IMR-90 (cell line): ENCODE measurements at regions not wholly inside any gene's neighbourhood (a gene's known extent, or its start where the extent isn't known, plus 50 kb on each side); places are given as distances from the start of the nearest gene placed in this dataset.
"Not testable (repeated sequence)": the region's sequence is repeated elsewhere in the genome, so short reads cannot be mapped to it uniquely, and the experiment has no call there.

Experiments used
- ATAC-seq: fragments of 200-7000 bp; cut with Tn5 transposase; 2 replicates; pipeline ENCODE4 v1.9.1; 2020; ENCODE audit warnings: low read depth, mild to moderate bottlenecking, moderate library complexity
- BruUV-seq: library from RNA; stranded (reverse); fragments of 400-500 nt; replicated peaks from 2 replicates; lab custom pipeline; 2021; lab: Mats Ljungman, UMichigan
- CTCF ChIA-PET: fragments of 300-600 bp; formaldehyde crosslinking; extraction: SDS; loops from one replicate; lab custom pipeline; 2021; ENCODE audit warnings: antibody characterized with exemption; lab: Yijun Ruan, JAX
- POLR2A ChIA-PET: fragments of 300-600 bp; sonication (Branson Sonifier 250); formaldehyde crosslinking; loops from one replicate; lab custom pipeline; 2022; ENCODE audit warnings: antibody characterized with exemption; ENCODE audit not compliant: unreplicated experiment; lab: Charles Lee
- DNase-seq: peaks from one replicate; pipeline ENCODE4 v3.0.0; 2013
- H2AFZ ChIP-seq: replicated peaks from 2 replicates; pipeline ENCODE3; 2013; ENCODE audit warnings: low read length, mild to moderate bottlenecking; ENCODE audit not compliant: poor library complexity
- H2AK5ac ChIP-seq: 2 replicates; pipeline ENCODE4 v1.6.1; 2013; ENCODE audit warnings: low read depth, low read length, inconsistent platforms
- H2AK9ac ChIP-seq: replicated peaks from 2 replicates; pipeline ENCODE3; 2013; ENCODE audit warnings: mild to moderate bottlenecking, low read depth, low read length, moderate library complexity; ENCODE audit not compliant: poor library complexity
- H2BK120ac ChIP-seq: 2 replicates; pipeline ENCODE4 v1.6.1; 2013; ENCODE audit warnings: low read depth, low read length, inconsistent platforms
- H2BK15ac ChIP-seq: 3 replicates; pipeline ENCODE4 v1.6.1; 2013; ENCODE audit warnings: low read depth, low read length, inconsistent platforms
- H2BK20ac ChIP-seq: 2 replicates; pipeline ENCODE4 v1.6.1; 2013; ENCODE audit warnings: low read depth, mild to moderate bottlenecking, inconsistent platforms, low read length, moderate library complexity
- H2BK5ac ChIP-seq: 2 replicates; pipeline ENCODE4 v1.6.1; 2013; ENCODE audit warnings: mild to moderate bottlenecking, low read depth, low read length, inconsistent platforms; ENCODE audit not compliant: poor library complexity, severe bottlenecking
- H3K14ac ChIP-seq: replicated peaks from 2 replicates; pipeline ENCODE4 v1.6.1; 2013; ENCODE audit warnings: low read depth, low read length, inconsistent platforms
- H3K18ac ChIP-seq: 2 replicates; pipeline ENCODE4 v1.6.1; 2013; ENCODE audit warnings: low read depth, low read length, control low read depth
- H3K23ac ChIP-seq: 2 replicates; pipeline ENCODE4 v1.6.1; 2013; ENCODE audit warnings: low read depth, low read length, inconsistent platforms
- H3K27ac ChIP-seq: 2 replicates; pipeline ENCODE4 v1.5.1; 2013; ENCODE audit warnings: mild to moderate bottlenecking, control low read depth, low read length; ENCODE audit not compliant: insufficient read depth
- H3K27me3 ChIP-seq: 2 replicates; pipeline ENCODE4 v1.6.1; 2013; ENCODE audit warnings: low read length; ENCODE audit not compliant: control insufficient read depth, insufficient read depth
- H3K36me3 ChIP-seq: 2 replicates; pipeline ENCODE4 v1.6.1; 2013; ENCODE audit warnings: low read length, mixed read lengths; ENCODE audit not compliant: control insufficient read depth, insufficient read depth
- H3K4ac ChIP-seq: 2 replicates; pipeline ENCODE4 v1.6.1; 2013; ENCODE audit warnings: low read depth, low read length, inconsistent platforms
- H3K4me1 ChIP-seq: 2 replicates; pipeline ENCODE4 v1.6.1; 2013; ENCODE audit warnings: low read length, mixed read lengths; ENCODE audit not compliant: control insufficient read depth, insufficient read depth
- H3K4me2 ChIP-seq: 2 replicates; pipeline ENCODE4 v1.6.1; 2013; ENCODE audit warnings: low read depth, mild to moderate bottlenecking, control low read depth, low read length, moderate library complexity
- H3K4me3 ChIP-seq: 2 replicates; pipeline ENCODE4 v1.5.1; 2013; ENCODE audit warnings: low read depth, mild to moderate bottlenecking, control low read depth, low read length, moderate library complexity; ENCODE audit not compliant: insufficient read depth
- H3K56ac ChIP-seq: 2 replicates; pipeline ENCODE4 v1.6.1; 2013; ENCODE audit warnings: low read length, inconsistent platforms; ENCODE audit not compliant: insufficient read depth; ENCODE audit errors: extremely low read depth
- H3K79me1 ChIP-seq, 2 experiments: 2 replicates each; pipeline ENCODE4 v1.6.1; 2013; ENCODE audit warnings: low read length in 2 of 2, inconsistent platforms in 1 of 2, low read depth in 1 of 2
- H3K9ac ChIP-seq: 2 replicates; pipeline ENCODE4 v1.6.1; 2013; ENCODE audit warnings: low read depth, low read length, control low read depth
- H3K9me1 ChIP-seq: 2 replicates; pipeline ENCODE4 v1.6.1; 2013; ENCODE audit warnings: low read length, inconsistent platforms; ENCODE audit not compliant: insufficient read depth
- H3K9me3 ChIP-seq: 2 replicates; pipeline ENCODE4 v1.6.1; 2013; ENCODE audit warnings: low read length; ENCODE audit not compliant: control insufficient read depth, insufficient read depth
- H4K20me1 ChIP-seq: 2 replicates; pipeline ENCODE4 v1.6.1; 2013; ENCODE audit warnings: low read length, inconsistent platforms; ENCODE audit not compliant: insufficient read depth
- H4K5ac ChIP-seq: 2 replicates; pipeline ENCODE4 v1.6.1; 2013; ENCODE audit warnings: mild to moderate bottlenecking, low read depth, low read length, control low read depth
- H4K8ac ChIP-seq, 2 experiments: 2 replicates each; pipeline ENCODE4 v1.6.1; 2013; ENCODE audit warnings: low read depth in 2 of 2, low read length in 2 of 2, control low read depth in 1 of 2, inconsistent platforms in 1 of 2
- H4K91ac ChIP-seq: 2 replicates; pipeline ENCODE4 v1.6.1; 2013; ENCODE audit warnings: low read depth, low read length, inconsistent platforms; ENCODE audit not compliant: insufficient read depth
- FOS ChIP-seq: fragments of 150-350 bp; IDR thresholded peaks from 2 replicates; pipeline ENCODE4 v1.6.1; 2016; ENCODE audit warnings: low read depth, low read length
- MXI1 ChIP-seq: IDR thresholded peaks from 2 replicates; pipeline ENCODE4 v1.6.1; 2012; ENCODE audit warnings: low read depth, mild to moderate bottlenecking, low read length, moderate library complexity, borderline replicate concordance
- NFE2L2 ChIP-seq: fragments of 150-350 bp; IDR thresholded peaks from 2 replicates; pipeline ENCODE4 v1.6.1; 2016; ENCODE audit warnings: low read depth, mild to moderate bottlenecking, low read length
- POLR2A ChIP-seq: IDR thresholded peaks from 2 replicates; pipeline ENCODE4 v1.6.1; 2012; ENCODE audit warnings: mild to moderate bottlenecking, low read depth, low read length
- RAD21 ChIP-seq: IDR thresholded peaks from 2 replicates; pipeline ENCODE4 v1.6.1; 2012; ENCODE audit warnings: low read length, improper control_type of control experiment
- WGBS, 2 experiments: methylation state at CpG; one replicate each; pipeline versions ENCODE4 v1.1.5 to v1.1.7; 2013; ENCODE audit warnings: missing lambda C conversion rate in 2 of 2; ENCODE audit not compliant: insufficient read length in 1 of 2; ENCODE audit errors: extremely low coverage in 2 of 2; 5-methylcytosine and 5-hydroxymethylcytosine counted together
- dilution Hi-C: fragments of 300-500 bp; cut with HindIII; formaldehyde crosslinking; loops from one replicate; pipeline ENCODE4 v1.14.3; 2018; ENCODE audit warnings: low sequenced_read_pairs; ENCODE audit not compliant: unreplicated experiment
- in situ Hi-C: fragments of 300-500 bp; cut with MboI; formaldehyde crosslinking; loops from 3 replicates; pipeline ENCODE4 v1.14.3; 2019; ENCODE audit warnings: low sequenced_read_pairs, inconsistent platforms, mixed read lengths
- intact Hi-C: fragments of 100-400 bp; cut with micrococcal nuclease; formaldehyde crosslinking; loops from 2 replicates; pipeline ENCODE4 v1.10.0; 2022
- TF ChIP-seq, protein P1 (sequence below): fragments of 150-350 bp; IDR thresholded peaks from 2 replicates; pipeline ENCODE4 v1.6.1; 2016; ENCODE audit warnings: low read depth, mild to moderate bottlenecking, low read length, moderate library complexity, borderline replicate concordance

DNA sequence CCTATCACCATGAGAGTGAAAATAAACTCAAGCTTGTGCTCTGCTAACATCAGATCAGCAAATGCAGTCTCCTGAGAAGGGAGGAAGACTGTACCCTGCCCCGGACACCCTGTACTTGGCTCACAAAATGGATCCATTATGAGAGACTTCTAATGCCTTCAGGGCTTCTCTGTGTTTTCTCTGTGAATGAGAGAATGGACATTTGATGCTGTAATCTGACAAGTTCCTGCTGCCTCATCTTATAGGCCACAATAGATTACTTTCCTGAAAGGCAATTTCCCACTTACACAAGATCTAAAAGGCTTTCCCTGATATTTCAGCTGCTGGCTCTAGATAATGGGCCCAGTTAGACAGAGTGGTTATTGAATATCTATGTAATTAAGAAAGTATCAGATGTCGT is 117.2 kb downstream of the OTOR start:
- POLR2A ChIA-PET: no interaction called here
- H3K27ac ChIP-seq: no peak overlapping the region
- H4K91ac ChIP-seq: no peak overlapping the region
- no peak for ATAC-seq
- no peak overlapping the region for H2AK5ac ChIP-seq
- no peaks in the 10 kb centered on the region for H3K9me1 ChIP-seq
- no peaks in the 10 kb centered on the region for H3K79me1 ChIP-seq
- in situ Hi-C loops: no loop called here
- dilution Hi-C loops: no loop called here
- no peak overlapping the region for H3K18ac ChIP-seq
- H3K56ac ChIP-seq: no peak overlapping the region
- no peak overlapping the region for H2AFZ ChIP-seq
- H3K9me3 ChIP-seq: 0 out of 2 replicates have a peak, but pooled peaks cover 2% of the 10 kb centered on the region
- H3K23ac ChIP-seq: no peak overlapping the region
- H2BK5ac ChIP-seq: no peak overlapping the region
- no CpG with 5 or more reads among the region's 2 CpGs for WGBS, 2 experiments
- no peak overlapping the region for H3K9ac ChIP-seq
- no peak overlapping the region for H4K8ac ChIP-seq
- H2BK20ac ChIP-seq: no peak overlapping the region
- no peak for TF ChIP-seq POLR2A
- TF ChIP-seq FOS: no peak
- TF ChIP-seq NFE2L2: no peak
- TF ChIP-seq MXI1: no peak
- TF ChIP-seq, protein P1, sequence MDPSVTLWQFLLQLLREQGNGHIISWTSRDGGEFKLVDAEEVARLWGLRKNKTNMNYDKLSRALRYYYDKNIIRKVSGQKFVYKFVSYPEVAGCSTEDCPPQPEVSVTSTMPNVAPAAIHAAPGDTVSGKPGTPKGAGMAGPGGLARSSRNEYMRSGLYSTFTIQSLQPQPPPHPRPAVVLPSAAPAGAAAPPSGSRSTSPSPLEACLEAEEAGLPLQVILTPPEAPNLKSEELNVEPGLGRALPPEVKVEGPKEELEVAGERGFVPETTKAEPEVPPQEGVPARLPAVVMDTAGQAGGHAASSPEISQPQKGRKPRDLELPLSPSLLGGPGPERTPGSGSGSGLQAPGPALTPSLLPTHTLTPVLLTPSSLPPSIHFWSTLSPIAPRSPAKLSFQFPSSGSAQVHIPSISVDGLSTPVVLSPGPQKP: no peak
- no peak for TF ChIP-seq RAD21
- no peak for DNase-seq
- no peaks in the 10 kb centered on the region for H4K20me1 ChIP-seq
- CTCF ChIA-PET: no interaction called here
- no peak overlapping the region for H3K4me3 ChIP-seq
- intact Hi-C loops: no loop called here
- H2BK15ac ChIP-seq: no peak overlapping the region
- no peak overlapping the region for H3K14ac ChIP-seq
- no peak overlapping the region for H2BK120ac ChIP-seq
- no peak overlapping the region for H4K5ac ChIP-seq
- H3K27me3 ChIP-seq: no peaks in the 10 kb centered on the region
- H2AK9ac ChIP-seq: no peak overlapping the region
- H3K4ac ChIP-seq: no peak overlapping the region
- no TSS peak for BruUV-seq
- no peaks in the 10 kb centered on the region for H3K36me3 ChIP-seq
- H3K4me1 ChIP-seq: no peaks in the 10 kb centered on the region
- H3K4me2 ChIP-seq: no peak overlapping the region

DNA sequence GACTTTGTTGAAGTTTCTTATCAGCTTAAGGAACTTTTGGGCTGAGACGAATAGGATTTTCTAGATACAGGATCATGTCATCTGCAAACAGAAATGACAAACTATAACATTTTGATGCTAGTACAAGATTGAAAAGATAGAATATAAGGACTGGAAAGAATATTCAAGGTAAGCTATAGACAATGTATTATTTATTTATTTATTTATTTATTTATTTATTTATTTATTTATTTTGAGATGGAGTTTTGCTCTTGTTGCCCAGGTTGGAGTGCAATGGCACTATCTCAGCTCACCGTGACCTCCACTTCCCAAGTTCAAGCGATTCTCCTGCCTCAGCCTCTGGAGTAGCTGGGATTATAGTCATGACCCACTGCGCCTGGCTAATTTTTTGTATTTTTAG is 125.0 kb downstream of the OTOR start:
- H2BK20ac ChIP-seq, ATAC-seq, CTCF ChIA-PET, H4K91ac ChIP-seq, H3K9me3 ChIP-seq, H3K9me1 ChIP-seq, intact Hi-C loops, in situ Hi-C loops, H2BK120ac ChIP-seq, DNase-seq, H3K79me1 ChIP-seq, H3K23ac ChIP-seq, POLR2A ChIA-PET, H3K9ac ChIP-seq, H3K4me1 ChIP-seq, H4K8ac ChIP-seq, H2AFZ ChIP-seq, H2BK15ac ChIP-seq, H2AK5ac ChIP-seq, H3K18ac ChIP-seq, H2AK9ac ChIP-seq, H3K56ac ChIP-seq, H3K14ac ChIP-seq, dilution Hi-C loops, H3K27me3 ChIP-seq, H4K20me1 ChIP-seq, H3K4me2 ChIP-seq, H4K5ac ChIP-seq, H3K4me3 ChIP-seq, BruUV-seq, H3K36me3 ChIP-seq, H3K27ac ChIP-seq, H3K4ac ChIP-seq, H2BK5ac ChIP-seq: not testable (repeated sequence)
- no CpG with 5 or more reads among the region's 4 CpGs for WGBS, 2 experiments
